IPS DF 19.7 (cell line): ENCODE measurements at regions not wholly inside any gene's neighbourhood (a gene's known extent, or its start where the extent isn't known, plus 50 kb on each side); places are given as distances from the start of the nearest gene placed in this dataset.
"Not testable (repeated sequence)": the region's sequence is repeated elsewhere in the genome, so short reads cannot be mapped to it uniquely, and the experiment has no call there.

Experiments used
- DNase-seq: peaks from one replicate; pipeline ENCODE4 v3.0.0-alpha.2; 2013; ENCODE audit warnings: low read depth, low spot score

DNA sequence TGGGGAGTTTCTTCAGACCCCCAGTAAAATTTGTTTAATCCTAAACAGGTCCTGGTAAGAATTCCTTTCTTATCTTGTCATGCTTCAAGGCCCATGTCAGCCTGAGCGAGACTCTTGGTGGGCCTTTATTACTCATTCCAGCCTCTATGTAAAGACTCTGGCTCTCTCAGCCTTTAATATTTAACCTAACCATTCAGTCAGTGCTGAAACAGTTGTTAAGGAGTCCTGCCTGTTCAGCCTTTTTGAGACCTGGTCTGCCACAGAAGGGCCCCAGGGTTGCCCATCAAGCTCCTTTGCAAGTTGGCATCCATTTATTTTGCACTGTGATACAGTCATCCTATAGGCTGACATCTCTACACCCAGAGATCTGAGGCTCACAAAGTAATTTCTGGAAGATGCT, 107.7 kb upstream of the VANGL1 start:
- no peak for DNase-seq

DNA sequence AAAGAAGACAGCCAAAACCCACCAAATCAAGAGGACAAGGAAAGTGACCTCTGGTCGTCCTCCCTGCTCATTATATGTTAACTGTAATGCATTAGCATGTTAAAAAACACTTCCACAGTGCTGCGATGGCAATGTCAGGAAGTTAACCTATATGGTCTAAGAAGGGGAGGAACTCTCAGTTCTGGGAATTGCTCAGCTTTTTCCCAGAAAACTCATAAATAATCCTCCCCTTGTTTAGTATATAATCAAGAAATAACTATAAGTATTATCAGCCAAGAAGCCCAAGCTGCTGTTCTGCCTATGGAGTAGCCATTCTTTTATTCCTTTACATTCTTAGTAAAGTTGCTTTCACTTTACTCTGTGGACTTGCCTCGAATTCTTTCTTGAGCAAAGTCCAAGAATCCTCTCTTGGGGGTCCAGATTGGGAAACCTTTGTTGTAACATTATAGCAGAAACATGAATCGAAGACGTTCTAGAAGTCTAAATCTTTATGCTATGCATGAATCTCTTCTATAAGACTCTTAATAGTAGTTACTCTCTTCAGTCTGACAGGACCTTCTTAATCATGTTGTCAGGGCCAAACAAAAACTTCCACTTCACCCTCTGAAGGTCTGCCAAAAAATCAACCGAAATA, 110.0 kb upstream of the VANGL1 start:
- DNase-seq = no peak

DNA sequence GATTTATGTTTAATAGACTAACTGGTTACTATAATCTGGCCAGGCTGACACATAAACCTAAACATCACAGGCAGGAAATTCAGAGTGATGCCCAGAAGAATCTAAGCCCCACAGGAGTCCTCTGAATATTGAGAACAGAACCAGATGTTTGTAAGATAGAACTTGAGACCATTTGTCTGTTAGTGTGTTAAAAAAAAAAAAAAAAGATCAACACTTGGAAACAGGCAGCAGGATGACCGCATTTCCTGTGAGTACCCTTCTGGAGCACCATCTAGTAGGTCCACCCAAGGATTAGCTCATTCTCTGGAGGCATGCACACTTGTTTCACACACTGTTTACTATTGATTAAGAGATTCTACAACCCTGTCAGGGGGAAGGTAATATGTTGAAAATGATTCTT, 111.4 kb upstream of the VANGL1 start:
- DNase-seq = no peak

DNA sequence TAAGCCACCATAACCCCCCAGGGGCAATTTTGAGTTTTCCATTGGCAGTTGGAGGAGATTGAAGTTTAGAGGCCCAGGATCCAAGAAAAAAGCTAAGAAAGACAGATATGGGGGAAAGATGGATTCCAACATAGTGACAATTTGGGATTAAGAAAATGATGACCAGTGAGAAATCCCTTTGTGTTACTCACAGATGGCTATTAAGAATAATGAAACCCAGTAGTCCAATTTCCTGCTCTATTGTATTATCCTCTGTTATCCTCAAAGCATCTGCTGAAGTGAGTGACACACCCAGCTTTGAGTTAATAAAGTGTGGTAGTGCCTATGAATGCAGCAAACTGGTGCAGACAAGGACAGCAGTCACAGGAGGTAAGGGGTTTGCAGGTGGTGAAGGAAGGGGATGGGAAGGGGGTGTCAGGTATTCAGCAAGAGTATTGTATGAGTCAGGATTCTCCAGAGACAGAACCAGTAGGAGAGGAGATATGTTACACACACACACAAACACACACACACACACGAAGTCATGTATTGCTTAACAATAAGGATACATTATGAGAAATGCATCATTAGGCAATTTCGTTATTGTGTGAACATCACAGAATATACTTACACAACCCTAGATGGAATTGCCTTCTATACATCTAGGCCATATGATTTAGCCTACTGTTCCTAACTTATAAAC, 112.4 kb upstream of the VANGL1 start:
- DNase-seq = no peak

DNA sequence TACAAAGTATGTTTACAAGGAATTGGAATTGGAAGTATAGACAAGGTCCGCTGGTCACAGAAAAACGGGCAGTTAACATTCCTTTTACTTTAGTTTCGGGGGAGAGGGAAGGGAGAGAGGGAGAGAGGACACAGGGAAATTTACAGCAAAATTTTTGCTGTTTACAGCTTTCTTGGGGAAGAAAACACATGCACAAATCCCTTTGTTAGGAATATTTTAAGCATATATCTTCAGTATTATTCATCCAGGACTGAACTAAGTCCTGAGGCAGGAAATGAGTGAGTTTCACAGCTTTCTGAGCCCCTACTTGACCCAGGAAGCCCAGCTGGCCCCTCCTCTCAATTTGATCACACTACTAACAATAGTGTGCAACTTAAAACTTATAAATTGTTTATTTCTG, 113.4 kb upstream of the VANGL1 start:
- DNase-seq = not testable (repeated sequence)

DNA sequence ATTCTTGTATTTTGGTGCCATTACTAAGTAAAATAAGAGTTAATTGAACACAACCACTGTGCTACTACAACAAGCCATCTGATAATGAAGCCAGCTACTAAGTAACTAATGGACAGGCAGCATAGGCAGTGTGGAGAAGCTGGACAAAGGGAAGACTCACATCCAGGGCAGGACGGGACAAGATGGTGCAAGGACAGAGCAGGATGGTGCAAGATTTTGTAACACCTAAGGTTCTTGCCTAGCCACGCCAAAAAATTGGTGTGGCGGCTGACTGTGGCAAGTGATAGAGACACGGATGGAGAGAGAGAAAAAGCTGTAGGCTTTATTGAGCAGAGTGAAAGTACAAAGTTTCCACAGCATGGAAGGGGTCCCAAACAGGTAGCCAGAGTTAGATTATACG, 114.0 kb upstream of the VANGL1 start:
- DNase-seq = no peak

DNA sequence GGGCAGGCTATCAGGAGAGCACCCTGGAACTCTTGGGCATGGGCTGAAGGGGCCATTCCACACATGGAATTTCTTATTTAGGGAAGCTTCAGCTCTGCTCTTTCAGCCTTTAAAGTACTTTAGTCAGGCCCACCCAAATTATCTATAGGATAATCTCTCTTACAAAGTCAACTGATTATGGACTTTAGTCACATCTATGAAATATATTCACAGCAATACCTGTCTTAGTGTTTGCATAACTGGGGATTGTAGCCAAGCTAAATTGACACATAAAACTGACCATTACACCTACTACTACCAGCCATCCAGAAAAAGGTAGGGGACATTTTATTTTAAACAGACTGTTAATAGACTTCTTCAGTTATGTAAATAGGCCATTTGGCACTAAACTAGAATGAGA, 114.9 kb upstream of the VANGL1 start:
- no peak for DNase-seq

DNA sequence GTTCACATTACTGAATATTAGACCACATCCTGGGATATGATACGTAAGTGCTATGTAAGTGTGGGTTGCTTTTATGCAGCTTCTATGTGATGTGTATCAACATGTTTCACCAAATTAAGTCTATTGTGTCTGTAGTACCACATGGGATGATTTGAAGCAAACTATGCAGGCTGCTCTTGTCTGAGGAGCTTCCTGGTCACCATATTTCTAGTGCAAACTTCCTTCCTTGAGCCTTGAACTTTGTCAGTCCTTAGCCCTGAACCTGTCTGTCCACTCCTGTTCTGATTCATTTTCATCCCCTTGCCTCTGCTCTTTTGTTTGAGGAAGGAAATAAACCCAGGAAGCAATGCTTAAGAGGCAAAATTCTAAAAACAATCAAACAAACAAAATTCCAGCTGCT, 117.5 kb upstream of the VANGL1 start:
- DNase-seq = no peak

DNA sequence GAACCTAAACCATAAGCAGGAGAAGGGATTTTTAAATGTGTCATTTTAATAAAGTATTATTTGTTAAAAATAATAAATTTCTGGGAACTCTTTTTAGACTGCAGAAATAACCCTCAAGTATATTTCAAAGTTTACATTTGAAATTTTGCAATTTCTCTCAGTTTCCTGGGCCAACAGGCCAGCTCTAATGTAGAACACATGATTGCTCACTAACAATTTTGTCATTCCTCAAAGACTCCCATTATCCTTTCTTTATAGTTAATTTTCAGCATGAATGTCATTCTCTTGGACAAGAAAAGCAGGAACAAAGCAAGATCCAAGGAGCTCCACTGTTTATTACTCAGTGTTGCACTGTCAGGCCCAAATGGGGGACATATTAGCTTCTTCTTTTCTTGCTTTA, 119.4 kb upstream of the VANGL1 start:
- no peak for DNase-seq

DNA sequence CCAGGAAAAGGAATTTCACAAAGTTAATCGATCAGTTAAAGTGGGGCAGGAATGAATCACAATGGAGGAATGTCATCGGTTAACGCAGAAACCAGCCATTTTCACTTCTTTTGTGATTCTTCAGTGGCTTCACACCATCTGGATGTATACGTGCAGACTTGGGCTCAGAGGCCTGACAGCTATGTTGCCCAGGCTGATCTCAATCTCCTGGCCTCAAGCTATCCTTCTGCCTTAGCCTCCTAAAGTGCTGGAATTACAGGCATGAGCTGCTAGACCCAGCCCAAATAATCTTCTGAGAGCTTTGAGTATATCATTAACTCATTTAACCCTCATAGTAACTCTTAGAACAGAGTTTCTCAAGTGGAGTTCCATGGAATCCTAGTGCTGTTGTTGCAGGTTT, 126.5 kb upstream of the VANGL1 start:
- DNase-seq = no peak

DNA sequence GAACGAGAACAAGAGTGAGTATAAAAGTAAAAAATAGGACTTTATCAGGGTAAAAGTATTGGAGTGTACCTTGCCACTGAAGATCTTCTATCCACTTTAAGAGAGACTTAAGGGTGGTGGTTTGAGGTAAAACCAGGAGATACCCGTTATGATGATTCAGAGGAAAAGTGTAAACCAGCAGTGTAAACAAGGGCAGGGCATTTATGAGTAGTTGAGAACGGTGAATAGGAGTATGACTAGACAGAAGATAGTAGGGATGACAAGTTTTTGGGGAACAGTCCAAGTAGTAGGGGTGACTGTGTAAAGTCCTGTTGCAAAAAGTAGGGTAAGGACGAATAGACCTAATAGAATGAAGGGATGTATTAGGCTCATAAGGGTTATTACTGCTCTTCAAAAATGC, 131.5 kb upstream of the VANGL1 start:
- not testable (repeated sequence) for DNase-seq

DNA sequence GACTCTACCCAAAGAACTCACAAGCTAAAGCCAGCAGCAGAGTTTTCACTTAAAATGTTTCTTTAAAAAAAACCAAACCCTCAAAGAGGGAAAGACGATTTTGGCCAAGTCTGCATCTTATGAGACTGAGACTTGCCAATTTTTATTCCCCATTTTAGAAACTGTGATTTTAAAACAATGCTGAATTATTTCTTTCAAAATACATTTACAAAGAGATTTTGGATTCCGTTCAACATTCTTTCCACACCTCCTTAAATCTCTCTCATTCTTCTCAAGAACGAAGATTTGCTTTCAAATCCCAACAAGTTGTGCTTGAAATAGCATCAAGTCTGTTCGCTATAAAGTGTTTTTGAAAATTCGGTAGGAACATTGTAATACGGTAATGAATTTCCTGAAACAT, 133.9 kb upstream of the VANGL1 start:
- DNase-seq = no peak

DNA sequence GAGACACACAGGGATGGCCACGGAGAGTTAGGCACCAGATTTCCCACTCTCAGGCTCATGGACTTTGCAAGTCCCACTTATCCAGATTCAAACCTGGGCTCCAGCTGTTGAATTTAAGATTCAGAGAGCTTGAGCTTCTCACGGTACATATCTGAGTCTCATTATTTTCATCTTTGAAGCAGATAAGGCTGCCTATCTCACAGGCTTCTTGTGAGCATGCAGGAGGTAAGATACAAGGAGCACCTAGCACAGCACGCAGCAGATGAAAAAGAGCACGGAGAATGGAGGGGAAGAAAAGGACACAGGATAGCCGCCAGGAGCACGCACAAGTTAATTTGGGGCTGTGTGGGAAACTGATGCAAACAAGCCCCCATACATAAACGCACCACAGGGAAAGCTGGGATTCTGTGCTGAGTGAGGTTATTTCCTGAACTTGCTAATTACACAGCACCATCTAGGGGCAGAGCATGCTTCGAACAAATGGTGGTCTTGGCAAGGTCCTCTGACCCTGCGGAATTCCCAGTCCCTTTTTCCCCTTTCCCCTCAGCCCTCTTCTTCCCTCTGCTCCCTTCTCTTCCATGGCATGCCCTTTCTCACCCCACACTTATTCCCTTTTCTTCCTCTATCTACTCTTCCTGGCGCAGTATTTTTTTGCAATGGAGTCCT, 134.7 kb upstream of the VANGL1 start:
- DNase-seq = peak; percentile 28

DNA sequence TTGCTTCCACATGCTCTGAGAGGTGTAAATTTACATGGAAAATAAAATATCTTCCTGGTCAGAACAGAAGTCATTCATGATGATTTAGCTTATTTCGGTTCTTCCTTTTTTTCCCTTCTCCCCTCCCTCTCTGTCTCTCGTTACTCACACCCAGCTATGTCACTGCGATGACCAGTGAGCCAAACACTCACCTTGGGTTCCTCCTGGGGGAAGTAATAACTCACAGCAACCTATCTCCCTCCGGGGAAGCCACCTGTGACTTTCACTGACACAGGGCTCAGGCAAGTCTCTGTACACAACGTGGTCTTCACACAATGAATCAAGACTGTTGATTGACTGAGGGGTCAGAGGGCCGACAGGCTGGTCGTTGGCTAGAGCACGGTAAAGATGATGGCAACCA, 135.3 kb upstream of the VANGL1 start:
- no peak for DNase-seq

DNA sequence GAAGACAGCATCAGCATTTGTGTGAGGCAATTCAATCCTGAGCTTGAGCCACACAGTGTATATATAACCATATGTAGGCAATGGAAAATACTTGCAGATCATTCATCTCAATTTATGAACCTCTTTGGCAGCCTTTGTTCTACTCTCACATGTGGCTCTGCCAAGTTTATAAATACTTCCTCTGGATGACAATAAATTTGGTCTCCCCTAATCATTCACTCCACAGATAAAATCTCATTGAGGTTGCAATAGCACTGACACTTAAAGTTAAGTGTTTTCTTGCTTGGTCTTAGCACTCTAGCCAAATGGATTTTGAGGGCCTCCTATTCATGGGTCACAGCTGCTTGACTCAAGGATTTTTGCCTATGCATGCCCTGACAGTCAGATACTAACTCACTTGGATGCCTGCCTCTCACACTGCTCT, 136.6 kb upstream of the VANGL1 start:
- DNase-seq = no peak

DNA sequence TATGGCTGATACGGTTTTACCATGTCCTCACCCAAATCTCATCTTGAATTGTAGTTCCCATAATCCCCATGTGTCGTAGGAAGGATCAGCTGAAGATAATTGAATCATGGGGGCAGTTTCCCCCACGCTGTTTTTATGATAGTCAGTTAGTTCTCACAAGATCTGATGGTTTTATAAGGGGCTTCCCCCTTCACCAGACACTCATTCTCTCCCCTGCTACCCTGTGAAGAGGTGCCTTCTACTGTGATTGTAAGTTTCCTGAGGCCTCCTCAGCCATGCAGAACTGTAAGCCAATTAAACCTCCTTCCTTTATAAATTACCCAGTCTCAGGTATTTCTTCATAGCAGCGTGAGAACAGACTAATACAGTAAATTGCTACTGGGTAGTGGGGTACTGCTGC, 139.6 kb upstream of the VANGL1 start:
- DNase-seq = not testable (repeated sequence)

DNA sequence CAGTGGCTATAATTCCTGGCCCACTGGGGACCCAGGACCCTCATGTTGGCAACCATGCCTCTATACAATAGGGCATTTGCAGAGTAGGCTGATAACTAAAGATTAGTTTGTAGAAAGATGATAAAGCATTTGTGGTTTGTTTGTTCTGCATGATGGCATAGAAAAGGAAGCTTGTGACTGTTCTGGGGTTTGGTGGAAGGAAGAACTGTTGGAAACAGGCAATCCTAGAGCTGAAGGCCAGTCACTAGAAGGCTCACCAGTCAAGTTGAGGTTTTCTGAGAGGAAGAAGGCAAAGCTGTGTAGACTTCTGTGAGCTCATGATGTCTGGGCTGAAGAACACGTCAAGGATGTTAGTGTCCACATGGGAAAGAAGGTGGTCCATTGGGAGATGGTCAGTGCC, 140.3 kb upstream of the VANGL1 start:
- no peak for DNase-seq

DNA sequence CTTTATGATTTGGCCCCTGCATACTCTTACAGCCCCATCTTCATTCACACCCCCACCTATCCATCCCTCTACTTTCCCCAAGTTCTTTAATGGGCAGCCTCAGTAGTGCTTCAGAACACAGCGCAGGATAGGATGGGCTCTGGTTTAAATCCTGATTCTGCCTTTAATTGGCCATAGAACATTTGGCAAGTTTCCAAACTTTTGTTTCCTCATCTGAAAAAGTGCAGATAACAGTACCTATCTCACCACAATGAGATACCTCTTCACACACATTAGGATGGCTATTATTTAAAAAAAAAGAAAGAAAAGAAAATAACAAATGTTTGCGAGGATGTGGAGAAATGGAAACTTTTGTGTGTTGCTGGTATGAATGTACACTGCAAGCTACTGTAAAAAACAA, 142.5 kb upstream of the VANGL1 start:
- no peak for DNase-seq

DNA sequence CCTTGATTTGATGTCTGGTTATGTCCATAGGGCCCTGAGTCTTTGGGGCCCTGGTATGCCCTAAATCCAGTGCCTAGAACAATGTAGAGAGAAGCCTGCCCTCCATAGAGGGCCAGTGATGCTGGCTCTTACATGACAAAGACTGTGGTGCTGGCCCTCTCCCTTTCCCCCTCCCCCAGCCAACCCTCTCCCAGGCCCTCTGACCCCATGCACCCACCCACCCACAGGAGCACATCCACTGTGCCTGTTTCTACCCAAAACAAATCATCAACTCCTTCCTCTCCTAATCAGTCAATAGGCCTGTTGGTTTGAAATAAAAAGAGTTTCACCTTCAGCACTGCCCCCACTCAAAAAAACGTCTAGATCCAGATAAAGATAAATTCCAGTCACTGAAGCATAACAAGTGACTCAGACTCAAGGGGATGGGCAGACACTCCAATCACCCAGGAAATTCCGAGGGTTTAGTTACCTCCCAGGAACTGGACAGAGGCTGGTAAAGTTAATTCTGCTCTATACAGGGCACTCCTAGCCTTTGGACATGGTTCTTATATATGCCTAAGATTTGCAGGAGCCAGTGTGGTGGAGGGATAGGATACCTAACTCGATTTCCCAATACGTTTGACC, 144.8 kb upstream of the VANGL1 start:
- no peak for DNase-seq

DNA sequence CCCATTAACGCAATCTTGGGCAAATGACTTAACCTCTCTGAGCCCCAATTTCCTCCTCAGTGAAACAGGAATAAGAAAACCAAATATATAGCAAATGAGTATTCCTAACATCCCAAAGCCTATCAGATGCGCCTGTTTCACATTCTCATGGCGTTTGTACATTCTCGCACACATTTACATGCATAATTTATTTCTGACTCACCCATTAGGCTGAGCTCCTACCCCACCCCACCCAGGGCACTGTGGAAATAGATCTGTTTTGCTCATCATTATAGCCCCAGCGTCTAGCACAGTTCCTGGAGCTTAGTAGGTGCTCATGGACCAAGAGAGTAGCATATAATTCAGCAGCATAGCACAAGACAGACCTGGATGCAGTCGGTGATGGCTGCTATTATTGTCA, 146.1 kb upstream of the VANGL1 start:
- DNase-seq = no peak

DNA sequence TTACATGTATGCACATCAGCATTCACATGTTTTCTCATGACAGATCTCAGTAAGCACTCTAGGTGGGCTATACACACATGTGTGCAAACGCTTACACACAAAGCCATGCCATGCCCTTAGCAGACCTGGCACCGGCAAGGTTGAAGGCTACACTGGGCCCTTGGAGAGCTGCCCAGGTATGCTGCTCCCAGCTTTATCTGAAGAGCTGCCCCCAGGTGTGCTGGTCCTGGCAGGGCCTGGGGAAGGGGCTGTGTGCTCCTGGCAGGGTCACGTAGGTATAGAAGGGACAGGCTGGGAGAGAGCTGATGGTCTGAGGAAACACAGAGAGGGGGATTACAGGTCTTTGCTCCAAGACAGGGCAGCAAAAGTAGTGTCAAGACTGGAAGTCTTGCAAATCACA, 146.7 kb upstream of the VANGL1 start:
- no peak for DNase-seq

DNA sequence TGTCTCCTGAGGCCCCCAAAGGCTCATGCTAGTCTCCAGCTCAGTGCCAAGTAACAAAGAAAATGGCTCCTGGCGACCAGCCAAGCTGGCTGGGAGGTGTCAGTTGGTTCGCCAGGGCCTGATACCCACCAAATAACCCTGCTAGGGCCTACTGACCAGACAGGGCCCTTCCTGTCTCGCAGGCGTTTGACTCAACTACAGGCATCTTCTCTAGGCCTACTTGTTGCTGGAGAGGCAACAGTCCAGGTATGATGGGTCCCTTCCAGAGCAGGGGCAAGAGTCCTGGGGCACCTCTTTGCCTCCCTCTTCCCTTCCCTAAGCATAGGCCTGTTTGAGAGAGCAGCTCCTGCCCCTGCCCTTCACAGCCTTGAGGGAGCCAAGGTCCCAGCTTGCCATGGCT, 147.9 kb upstream of the VANGL1 start:
- no peak for DNase-seq

DNA sequence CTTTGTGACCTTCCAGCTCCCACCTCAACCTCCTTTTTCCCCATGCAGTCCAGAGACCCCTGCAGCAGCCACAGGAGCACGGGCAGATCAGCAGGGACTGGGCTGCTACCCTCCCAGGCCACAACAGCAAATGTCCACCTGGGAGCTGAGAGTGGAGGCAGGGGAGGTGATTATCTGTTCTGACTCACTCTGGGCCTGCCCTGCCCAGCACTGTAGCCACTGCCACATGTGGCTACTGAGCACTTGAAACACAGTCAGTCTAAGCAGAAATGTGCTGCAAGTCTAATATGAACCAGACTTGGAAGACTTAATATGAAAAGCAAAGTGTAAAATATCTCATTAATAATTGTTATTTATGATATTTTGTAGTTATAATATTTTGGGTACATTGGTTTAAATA, 148.9 kb upstream of the VANGL1 start:
- DNase-seq = no peak
